ENCODE measurements at regions not wholly inside any gene's neighbourhood (a gene's known extent, or its start where the extent isn't known, plus 50 kb on each side); places are given as distances from the start of the nearest gene placed in this dataset.
"Not testable (repeated sequence)": the region's sequence is repeated elsewhere in the genome, so short reads cannot be mapped to it uniquely, and the experiment has no call there.

- no peak for DNase-seq
Observed at GRCh38 chr14:50020799-50021198, 95.6 kb downstream of the VCPKMT start.

- no peak for DNase-seq
Observed at GRCh38 chr14:50021261-50022031, 94.9 kb downstream of the VCPKMT start.

- no peak for DNase-seq
Observed at GRCh38 chr14:50022661-50023060, 93.7 kb downstream of the VCPKMT start.

- DNase-seq: no peak
Observed at GRCh38 chr14:50023671-50024490, 92.5 kb downstream of the VCPKMT start.

- DNase-seq: no peak
Observed at GRCh38 chr14:50025073-50025472, 91.3 kb downstream of the VCPKMT start.

- DNase-seq: no peak
Observed at GRCh38 chr14:50025776-50026175, 90.6 kb downstream of the VCPKMT start.

- DNase-seq: no peak
Observed at GRCh38 chr14:50026396-50026795, 90.0 kb downstream of the VCPKMT start.

- DNase-seq: peak; percentile 50
Observed at GRCh38 chr14:50027816-50028215, 88.6 kb downstream of the VCPKMT start.

GRCh38 chr14:50028458-50028857, 87.9 kb downstream of the VCPKMT start:
- DNase-seq: no peak

- DNase-seq: no peak
Observed at GRCh38 chr14:50030036-50030435, 86.3 kb downstream of the VCPKMT start.

GRCh38 chr14:50030911-50031310, 85.5 kb downstream of the VCPKMT start:
- not testable (repeated sequence) for DNase-seq

GRCh38 chr14:50031602-50032313, 84.6 kb downstream of the VCPKMT start:
- DNase-seq: no peak

- not testable (repeated sequence) for DNase-seq
Observed at GRCh38 chr14:50032462-50033167, 83.8 kb downstream of the VCPKMT start.

GRCh38 chr14:50035214-50035613, 81.2 kb downstream of the VCPKMT start:
- DNase-seq: no peak

GRCh38 chr14:50036211-50036610, 80.2 kb downstream of the VCPKMT start:
- DNase-seq: no peak

- DNase-seq: no peak
Observed at GRCh38 chr14:50036637-50037036, 79.7 kb downstream of the VCPKMT start.

- no peak for DNase-seq
Observed at GRCh38 chr14:50037240-50037639, 79.1 kb downstream of the VCPKMT start.

GRCh38 chr14:50037852-50038251, 78.5 kb downstream of the VCPKMT start:
- DNase-seq: no peak

- no peak for DNase-seq
Observed at GRCh38 chr14:50038398-50039119, 77.8 kb downstream of the VCPKMT start.

GRCh38 chr14:50039120-50039517, 77.3 kb downstream of the VCPKMT start:
- DNase-seq: no peak

- DNase-seq: no peak
Observed at GRCh38 chr14:50039734-50040400, 76.5 kb downstream of the VCPKMT start.

GRCh38 chr14:50040401-50040775, 76.0 kb downstream of the VCPKMT start:
- DNase-seq: no peak

Measured in femur (tissue), 1 donor.